ENCODE measurements at regions not wholly inside any gene's neighbourhood (a gene's known extent, or its start where the extent isn't known, plus 50 kb on each side); places are given as distances from the start of the nearest gene placed in this dataset.

DNA sequence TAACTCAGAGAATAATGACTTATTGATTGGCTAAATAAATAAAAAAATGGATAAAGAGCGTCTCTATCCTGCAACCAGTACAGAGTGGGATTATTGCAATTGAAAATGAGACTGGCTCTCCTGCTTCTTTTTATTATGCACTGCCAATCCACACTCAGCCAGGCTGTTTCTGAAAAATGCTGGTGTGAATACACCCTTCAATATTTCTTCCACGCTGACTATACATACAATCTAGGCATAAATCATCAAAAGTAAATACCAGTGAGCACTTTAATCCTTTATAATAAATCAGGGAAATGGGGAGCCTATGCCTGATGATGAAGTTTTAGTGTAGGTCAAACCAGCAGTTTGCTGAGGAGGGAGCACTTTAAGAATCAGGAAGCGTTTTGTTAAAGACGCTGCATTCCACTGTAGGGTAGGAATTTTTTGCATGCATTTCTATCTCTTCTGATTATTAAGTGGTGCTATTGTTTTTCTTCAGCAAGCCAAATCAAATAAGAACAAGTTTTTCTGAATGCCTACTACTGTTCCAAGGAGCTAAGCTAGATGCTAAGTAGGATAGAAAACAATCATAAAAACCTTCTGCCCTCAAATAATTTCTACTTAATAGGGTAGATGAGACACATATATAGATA, 781.5 kb downstream of the TBL1XR1 start:
- TF ChIP-seq ZNF263 (CRISPR knock-in tag; IDR thresholded peaks at IDR 0.05; ENCODE audit: low read depth) (no peak), ELF4 (CRISPR knock-in tag; IDR thresholded peaks at IDR 0.05; ENCODE audit: low read depth) (no peak), NFYB (CRISPR knock-in tag; conservative IDR thresholded peaks at IDR 0.05; ENCODE audit: low read depth) (no peak), RELA (CRISPR knock-in tag; IDR thresholded peaks at IDR 0.05; ENCODE audit: borderline replicate concordance) (no peak), ZBTB21 (CRISPR knock-in tag; IDR thresholded peaks at IDR 0.05; ENCODE audit: borderline replicate concordance) (no peak), CREM (CRISPR knock-in tag; IDR thresholded peaks at IDR 0.05) (no peak), KAT7 (CRISPR knock-in tag; IDR thresholded peaks at IDR 0.05; ENCODE audit: borderline replicate concordance) (no peak), ESRRA (CRISPR knock-in tag; IDR thresholded peaks at IDR 0.05; ENCODE audit: borderline replicate concordance) (no peak)
- TF ChIP-seq, protein P1, sequence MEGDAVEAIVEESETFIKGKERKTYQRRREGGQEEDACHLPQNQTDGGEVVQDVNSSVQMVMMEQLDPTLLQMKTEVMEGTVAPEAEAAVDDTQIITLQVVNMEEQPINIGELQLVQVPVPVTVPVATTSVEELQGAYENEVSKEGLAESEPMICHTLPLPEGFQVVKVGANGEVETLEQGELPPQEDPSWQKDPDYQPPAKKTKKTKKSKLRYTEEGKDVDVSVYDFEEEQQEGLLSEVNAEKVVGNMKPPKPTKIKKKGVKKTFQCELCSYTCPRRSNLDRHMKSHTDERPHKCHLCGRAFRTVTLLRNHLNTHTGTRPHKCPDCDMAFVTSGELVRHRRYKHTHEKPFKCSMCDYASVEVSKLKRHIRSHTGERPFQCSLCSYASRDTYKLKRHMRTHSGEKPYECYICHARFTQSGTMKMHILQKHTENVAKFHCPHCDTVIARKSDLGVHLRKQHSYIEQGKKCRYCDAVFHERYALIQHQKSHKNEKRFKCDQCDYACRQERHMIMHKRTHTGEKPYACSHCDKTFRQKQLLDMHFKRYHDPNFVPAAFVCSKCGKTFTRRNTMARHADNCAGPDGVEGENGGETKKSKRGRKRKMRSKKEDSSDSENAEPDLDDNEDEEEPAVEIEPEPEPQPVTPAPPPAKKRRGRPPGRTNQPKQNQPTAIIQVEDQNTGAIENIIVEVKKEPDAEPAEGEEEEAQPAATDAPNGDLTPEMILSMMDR (IDR thresholded peaks at IDR 0.05), result no peak
- TF ChIP-seq, protein P2, sequence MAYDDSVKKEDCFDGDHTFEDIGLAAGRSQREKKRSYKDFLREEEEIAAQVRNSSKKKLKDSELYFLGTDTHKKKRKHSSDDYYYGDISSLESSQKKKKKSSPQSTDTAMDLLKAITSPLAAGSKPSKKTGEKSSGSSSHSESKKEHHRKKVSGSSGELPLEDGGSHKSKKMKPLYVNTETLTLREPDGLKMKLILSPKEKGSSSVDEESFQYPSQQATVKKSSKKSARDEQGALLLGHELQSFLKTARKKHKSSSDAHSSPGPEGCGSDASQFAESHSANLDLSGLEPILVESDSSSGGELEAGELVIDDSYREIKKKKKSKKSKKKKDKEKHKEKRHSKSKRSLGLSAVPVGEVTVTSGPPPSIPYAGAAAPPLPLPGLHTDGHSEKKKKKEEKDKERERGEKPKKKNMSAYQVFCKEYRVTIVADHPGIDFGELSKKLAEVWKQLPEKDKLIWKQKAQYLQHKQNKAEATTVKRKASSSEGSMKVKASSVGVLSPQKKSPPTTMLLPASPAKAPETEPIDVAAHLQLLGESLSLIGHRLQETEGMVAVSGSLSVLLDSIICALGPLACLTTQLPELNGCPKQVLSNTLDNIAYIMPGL (CRISPR knock-in tag; IDR thresholded peaks at IDR 0.05), result no peak
- TF ChIP-seq, protein P3, sequence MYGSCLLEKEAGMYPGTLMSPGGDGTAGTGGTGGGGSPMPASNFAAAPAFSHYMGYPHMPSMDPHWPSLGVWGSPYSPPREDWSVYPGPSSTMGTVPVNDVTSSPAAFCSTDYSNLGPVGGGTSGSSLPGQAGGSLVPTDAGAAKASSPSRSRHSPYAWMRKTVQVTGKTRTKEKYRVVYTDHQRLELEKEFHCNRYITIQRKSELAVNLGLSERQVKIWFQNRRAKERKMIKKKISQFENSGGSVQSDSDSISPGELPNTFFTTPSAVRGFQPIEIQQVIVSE (CRISPR knock-in tag; IDR thresholded peaks at IDR 0.05; ENCODE audit: borderline replicate concordance), result no peak
- TF ChIP-seq, protein P4, sequence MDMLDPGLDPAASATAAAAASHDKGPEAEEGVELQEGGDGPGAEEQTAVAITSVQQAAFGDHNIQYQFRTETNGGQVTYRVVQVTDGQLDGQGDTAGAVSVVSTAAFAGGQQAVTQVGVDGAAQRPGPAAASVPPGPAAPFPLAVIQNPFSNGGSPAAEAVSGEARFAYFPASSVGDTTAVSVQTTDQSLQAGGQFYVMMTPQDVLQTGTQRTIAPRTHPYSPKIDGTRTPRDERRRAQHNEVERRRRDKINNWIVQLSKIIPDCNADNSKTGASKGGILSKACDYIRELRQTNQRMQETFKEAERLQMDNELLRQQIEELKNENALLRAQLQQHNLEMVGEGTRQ (CRISPR knock-in tag; IDR thresholded peaks at IDR 0.05), result no peak
- TF ChIP-seq, protein P5, sequence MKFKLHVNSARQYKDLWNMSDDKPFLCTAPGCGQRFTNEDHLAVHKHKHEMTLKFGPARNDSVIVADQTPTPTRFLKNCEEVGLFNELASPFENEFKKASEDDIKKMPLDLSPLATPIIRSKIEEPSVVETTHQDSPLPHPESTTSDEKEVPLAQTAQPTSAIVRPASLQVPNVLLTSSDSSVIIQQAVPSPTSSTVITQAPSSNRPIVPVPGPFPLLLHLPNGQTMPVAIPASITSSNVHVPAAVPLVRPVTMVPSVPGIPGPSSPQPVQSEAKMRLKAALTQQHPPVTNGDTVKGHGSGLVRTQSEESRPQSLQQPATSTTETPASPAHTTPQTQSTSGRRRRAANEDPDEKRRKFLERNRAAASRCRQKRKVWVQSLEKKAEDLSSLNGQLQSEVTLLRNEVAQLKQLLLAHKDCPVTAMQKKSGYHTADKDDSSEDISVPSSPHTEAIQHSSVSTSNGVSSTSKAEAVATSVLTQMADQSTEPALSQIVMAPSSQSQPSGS (CRISPR knock-in tag; IDR thresholded peaks at IDR 0.05; ENCODE audit: borderline replicate concordance, low read depth), result no peak

Measured in WTC11 (cell line).